ENCODE measurements at regions not wholly inside any gene's neighbourhood (a gene's known extent, or its start where the extent isn't known, plus 50 kb on each side); places are given as distances from the start of the nearest gene placed in this dataset.

DNA sequence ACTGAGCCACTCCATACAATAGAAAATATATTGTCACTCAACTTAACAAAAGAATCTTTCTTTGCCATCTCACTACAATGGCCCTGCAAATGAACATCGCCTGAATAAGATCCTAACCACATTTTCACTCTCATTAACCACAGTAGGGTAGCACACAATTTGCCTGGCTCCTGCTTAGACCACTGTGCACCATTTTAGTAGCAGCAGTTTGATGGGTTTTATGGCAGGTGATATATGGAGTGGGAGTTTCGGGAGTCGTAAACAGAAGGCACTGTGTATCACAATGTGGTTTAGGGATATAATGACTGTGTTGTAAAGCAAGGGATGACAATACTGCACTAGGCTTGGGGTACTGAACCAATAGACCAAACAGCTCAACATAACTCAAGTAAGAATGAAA, 617.4 kb downstream of the BCL11A start:
- TF ChIP-seq GATA2 (IDR thresholded peaks at IDR 0.05; ENCODE audit: low read depth, low read length) = no peak
- TF ChIP-seq GATA3 (IDR thresholded peaks at IDR 0.05; ENCODE audit: low read depth, low read length) = no peak
